Umbilical cord (tissue), 1 donor: ENCODE measurements at regions not wholly inside any gene's neighbourhood (a gene's known extent, or its start where the extent isn't known, plus 50 kb on each side); places are given as distances from the start of the nearest gene placed in this dataset.

Experiments used
- DNase-seq: peaks from one replicate; pipeline ENCODE4 v3.0.0-alpha.2; 2015; ENCODE audit warnings: low spot score

DNA sequence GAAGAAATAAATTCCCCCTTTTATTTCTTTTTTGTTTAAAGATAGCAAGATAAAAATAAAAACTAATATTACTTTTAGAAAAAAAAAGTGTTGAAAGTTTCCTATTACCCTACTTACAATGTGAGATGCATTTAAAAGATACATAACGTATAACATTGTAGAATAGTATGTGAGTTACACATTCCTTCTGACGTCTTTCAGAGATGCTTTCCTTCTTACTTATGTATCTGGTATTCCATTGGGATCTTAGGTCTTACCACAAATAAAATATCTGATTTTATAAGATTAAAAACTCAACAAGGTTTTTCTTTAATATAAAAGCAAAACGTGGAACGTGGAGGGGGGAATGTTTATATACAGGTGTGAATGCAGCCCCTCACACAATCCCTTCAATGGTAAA is 147.2 kb upstream of the ETS2 start:
- DNase-seq: no peak

DNA sequence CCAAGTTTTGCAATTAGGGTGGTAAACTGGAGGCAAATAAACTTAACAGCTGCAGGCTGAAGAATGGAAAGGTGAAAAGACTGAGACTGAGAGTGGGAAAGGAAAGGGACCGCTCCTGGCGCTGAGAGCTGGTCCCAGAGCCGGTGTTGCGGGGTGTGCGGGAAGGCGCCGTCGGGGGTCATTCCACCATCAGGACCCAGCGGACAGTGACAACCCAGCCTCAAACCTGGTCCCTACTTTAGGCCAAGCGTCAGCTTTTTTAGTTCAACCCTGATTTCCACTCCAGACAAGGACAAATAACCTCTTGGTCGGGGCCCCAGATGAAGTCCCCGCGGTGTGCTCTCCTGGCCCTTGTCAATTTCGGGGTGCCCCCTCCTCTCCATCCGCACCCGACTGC is 145.8 kb upstream of the ETS2 start:
- no peak for DNase-seq

DNA sequence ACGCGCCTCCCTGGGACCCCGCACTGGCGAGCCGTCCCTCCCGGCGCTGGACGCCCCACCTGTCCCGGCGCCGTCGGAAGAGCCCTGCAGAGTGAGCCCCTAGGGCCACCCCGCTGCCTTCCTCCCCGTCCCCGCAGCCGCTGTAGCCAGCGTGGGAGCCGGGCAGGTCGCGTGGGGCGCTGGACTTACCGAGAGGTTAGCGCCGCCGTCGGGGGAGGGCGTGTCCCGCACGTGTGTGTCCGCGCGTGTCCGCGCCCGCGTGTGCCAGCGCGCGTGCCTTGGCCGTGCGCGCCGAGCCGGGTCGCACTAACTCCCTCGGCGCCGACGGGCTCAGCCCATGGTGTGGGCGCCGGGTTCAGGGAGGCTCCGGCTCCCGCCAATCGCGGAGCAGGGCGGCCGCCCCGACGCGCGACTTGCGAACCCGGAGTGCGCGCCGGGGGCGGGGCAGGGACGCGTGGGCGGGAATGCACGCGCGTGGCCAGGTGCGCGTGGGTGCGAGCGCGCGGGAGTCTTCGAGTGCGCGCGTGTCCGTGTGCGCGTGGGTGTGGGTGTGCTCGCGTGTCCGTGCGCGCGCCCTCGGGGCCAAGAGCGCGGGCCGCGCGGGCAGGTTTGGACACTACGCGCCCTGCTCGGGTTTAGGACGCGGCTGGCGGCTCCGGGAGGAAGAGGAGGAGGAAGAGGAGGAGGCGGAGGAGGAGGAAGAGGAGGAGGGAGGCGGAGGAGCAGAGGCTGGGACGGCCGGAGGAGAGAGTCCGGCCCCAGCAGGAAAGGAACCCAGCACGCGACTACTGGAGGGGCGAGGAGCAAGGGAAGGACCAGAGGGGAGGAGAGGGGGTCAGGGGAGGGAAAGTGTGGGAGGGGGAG is 145.2 kb upstream of the ETS2 start:
- peak; percentile 52 for DNase-seq

DNA sequence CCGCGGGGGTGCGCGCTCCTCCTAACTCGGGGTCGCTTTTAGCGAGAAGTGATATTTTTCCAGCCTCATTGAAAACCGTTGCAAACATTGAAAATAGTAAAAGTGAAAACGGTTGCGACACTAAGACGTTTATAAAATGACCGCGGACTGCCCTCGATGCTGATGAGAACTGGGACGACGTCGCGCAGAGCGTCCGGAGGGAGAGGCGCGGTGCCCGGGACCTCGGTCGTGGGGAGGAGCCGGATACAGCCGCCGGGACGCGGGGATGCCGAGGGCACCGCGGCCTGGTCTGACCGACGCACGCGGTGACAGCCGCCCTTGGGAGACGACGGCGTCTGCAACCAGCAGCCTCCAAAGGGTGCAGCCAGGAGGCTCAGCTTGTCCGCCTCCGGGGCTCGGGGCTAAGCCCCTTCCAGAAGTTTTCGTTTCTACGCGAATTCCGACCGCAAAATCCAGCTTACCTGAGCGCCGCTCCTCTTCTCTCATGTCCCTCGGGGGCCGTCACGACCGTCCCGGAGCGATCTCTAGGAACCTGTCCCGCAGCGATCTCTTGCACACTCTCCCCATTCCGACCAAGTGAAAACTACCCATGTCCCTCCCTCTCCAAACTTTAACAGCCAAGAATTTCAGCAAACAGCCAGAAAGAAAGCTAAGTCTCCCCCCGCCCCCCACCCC is 144.4 kb upstream of the ETS2 start:
- DNase-seq: peak; percentile 42

DNA sequence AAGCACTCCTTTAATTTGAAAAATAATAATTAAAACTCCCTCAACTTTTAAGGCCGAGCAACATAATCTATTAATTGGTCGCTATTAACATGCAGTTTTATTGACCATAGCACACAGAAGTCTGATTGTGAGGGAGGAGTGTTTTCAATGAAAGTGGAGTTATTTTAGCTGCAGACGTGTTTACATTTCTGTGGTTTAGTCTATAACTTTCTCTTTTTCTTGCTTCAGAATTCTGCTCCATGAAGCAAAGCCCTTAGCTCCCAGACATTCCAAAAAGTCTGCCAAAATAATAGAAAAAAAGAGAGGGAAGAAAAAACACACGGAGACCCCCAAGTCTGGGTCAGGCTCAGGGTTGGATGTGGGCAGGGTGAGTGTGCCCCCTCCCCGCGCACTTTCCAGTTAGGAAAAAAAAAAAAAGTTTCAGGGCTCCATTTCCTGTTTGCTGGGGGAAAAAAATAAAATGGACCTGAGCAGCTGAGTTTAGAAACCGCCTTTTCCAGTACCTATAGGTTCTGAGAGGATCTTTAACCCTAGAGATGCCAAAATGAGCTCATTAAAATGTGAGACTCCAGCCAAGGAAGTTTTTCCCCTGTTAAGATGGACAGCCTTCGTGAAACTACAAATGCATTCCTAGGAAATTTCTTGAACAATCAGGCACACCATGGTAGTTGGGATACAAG is 143.7 kb upstream of the ETS2 start:
- DNase-seq: peak; percentile 68

DNA sequence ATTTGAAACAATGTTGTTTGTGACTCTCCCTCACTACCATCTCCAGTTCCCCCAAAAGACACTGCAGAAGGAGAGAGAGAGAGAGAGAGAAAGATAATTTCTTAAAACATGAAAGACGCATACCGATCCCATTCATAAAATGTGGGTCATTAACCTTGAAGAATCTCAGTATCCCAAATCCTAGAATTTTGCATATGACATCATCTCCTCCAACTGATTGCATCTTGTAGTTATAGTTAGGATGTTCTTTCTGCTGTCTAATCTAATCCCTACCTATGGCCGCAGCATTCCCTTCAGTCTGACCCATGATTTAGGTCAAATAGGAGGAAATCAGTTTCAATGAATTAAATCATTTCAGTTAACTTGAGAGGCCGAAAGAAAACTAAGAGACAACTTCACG is 142.4 kb upstream of the ETS2 start:
- no peak for DNase-seq

DNA sequence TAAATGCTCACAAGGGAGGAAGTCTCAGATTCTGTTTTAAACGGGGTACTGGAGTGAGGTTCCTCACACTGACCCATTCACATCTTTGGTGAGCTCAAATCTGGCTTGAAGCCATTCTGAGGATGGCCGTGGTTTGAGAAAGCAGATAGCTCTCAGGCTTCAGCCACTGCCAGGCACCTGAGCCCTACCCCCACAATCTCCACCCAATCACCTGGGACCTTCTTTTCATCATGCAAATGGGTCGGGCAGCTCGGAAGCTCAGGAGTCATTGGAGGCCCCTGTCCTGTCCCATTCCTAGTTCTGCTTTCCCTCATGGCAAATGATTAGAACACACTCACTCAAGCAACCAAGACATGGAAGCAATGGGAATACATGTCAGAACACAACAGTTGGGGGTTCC is 141.4 kb upstream of the ETS2 start:
- no peak for DNase-seq

DNA sequence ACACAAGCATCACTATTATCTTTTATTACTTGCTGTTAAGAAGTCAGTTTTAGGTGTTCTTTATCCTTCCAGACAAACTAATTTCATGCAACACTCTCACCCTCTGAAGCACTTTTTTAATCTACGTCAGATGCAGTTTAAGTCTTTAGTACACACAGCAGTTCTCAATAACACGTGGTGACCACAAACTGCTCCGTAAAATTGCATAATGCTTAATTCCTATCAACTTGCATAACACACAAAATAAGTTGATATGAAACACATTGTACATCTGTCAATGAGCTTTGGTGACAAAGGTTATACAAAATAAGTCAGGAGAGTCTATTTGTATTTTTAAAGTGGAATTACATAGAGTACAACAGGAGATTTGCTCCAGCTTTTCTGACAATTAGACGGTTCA is 140.9 kb upstream of the ETS2 start:
- no peak for DNase-seq

DNA sequence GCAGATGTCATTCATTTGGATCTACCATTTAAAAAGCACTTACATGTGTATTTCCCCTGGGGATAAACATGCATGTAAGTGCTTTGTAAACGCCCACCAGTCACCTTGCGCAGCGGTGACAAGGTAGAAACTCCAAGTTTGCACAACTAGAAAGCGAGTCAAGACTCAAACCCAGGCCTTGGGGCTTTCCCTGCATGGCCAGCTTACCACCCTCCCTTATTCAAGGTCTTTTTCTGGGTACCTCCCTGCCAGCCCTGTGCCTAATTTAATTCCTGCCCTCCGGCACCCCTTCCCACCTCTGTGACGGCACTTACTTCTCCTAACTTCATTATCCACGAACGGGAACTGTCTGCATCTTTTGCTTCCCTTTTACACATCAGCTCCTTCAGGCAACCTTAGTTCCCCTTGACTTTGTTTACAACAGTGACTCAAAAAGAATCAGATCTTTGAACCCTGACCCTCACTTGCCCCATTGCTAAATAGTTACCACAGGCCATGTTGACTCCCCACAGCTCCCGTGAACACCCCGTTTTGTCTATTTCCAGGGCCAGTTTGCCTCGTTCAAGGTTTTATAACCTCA is 138.3 kb upstream of the ETS2 start:
- no peak for DNase-seq

DNA sequence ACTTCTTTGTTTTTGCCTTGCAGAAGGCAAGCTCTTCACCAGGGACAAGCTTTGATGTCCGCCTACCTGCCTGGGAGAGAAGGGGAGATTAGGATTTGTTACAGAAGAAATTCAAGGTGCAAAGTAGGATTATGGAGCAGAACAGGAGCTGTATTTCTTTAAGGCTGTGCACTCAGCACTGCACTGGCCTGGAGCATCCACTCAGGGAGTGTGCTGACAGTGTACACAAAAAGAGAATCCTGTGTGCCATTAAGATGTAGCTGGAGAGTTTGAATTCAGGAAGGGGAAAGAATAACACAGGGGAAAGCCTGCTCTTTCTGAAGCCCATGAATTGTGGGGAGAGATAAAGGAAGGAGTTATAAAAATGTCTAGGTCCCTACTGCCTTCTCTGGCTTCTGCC is 137.7 kb upstream of the ETS2 start:
- DNase-seq: no peak

DNA sequence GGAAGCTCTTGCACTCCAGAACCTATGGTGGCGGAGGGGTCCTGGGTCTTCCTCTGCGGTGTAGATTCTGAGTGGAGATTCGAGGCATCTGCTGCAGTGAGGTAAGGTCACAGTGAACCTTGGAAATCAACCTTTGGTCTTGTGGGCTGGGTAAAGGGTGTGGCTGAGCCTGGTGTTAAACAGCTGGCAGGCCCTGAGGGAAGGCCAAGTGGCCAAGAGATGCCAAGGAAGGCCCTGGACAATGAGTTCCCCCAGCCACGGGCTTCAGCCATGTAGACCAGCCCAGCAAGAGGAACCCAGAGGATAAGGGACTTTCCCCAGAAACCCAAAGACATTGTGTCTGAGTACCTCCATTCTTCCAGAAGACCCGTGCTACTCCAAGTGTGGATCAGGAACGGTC is 137.2 kb upstream of the ETS2 start:
- no peak for DNase-seq

DNA sequence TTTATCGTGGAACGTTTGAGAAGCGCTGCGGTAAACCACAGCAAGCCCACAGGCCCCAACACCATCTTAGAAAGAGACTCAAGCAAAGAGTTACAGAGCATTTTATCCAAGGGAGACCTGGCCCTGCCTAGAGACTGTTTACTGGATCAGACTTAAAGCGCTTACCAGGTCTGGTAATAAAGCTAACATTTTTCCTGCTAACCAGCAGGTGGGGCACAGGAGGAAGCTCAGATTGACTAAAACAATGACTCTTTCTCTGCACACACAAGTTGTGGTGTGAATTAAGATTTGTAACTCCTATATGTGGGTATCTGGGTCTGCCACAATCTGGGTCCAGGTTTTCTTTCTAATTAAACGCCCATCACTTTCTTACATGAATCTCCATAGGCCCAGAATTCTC is 136.5 kb upstream of the ETS2 start:
- no peak for DNase-seq

DNA sequence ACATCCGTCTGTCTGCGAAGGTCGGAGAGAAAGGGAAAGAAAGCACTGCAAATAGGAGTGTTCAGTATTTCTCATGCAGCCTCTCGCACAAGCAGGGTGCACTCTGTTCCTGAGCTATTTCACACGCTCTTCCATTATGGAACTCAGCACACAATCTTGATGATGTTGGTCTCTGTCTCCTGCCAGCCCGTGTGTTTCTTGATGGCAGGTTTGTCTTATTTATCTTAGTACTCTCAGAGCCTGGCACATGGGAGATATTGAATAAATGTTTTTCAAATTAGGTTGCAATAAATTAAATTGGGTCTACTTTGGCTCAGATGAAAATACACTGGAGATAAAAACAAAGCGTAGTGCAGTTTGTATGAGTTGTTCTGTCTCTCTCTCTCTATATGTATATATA is 134.9 kb upstream of the ETS2 start:
- DNase-seq: no peak

DNA sequence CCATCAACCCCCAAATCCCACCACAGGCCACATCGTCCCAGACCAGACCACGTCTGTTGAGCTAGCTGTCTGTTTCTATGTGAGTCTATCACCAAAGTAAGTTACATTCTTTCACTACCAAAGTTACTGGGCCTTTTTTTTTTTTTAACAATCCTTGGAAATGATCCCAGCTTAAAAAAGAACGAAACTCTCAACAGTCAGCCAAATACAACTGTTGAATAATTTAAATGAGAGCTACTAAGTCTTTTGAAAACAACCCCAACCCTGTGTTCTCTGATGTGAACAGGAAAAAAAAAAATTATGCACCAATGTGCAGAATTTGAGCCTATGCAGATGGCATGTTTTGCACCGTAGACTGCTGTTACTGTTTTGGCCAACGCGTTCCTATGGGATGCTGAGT is 134.0 kb upstream of the ETS2 start:
- peak; percentile 61 for DNase-seq

DNA sequence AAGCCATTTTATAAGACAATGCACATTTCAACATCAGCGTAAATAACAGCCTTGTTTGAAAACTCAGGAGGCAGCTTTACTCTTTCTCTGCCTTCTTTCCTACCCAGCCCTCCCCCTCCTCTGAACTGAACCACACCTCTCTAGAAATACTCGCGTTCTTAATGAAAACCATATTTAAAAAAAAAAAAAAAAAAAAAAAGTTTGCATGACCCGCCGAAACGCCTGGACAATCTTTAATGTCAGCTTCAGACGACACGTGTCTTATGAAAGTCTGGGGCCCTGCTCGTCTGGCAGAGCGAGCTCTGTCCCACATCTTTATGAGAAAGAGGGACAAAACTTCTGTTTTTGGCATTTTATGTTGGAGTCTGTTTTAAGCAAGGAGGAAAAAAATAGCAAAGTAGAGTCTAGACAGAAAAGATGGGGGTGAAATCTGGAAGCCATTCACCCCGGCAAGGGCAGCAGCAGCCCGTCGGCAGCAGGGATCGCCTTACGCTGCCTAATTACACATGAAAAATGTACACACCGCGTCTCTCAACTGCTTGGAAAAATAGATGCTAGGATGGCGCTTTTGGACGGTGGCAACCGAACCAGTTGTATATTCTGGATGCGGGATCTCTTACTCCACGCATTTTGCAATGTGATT is 130.4 kb upstream of the ETS2 start:
- peak; percentile 49 for DNase-seq

DNA sequence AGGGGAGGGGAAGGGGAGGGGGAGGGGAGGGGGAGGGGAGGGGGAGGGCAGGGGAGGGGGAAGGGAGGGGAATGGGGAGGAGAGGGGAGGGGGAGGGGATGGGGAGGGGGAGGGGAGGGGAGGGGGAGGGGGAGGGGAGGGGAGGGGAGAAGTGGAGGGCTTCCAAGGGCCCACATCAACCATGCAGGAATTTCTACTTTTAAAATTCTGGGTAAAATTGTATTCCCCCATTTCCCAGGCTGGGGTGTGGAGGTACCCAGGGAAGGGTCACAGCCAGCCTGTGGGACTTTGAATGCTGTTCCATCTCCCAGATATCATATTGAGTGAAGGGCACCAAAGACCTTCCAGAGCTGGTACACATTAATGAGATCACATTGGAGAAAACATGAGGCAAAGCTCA is 126.9 kb upstream of the ETS2 start:
- DNase-seq: no peak

DNA sequence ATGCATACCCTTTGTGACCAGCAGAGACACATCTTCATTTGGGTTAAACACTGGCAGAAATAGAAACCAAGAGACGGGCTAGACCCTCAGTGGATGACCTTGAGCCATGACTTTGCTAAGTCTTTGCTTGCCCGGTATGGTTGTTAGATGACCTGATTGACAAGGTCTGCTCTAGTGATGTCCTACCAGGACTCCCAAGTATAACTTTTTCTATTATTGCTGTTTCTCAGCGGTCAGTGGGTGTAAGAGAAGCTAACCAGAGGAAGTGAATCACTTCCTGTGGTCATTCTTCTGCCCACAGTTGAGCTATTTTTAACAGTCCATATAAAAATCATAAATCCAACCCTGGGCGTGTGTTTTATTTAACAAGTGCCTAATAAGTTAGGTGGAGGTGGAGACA is 126.2 kb upstream of the ETS2 start:
- no peak for DNase-seq

DNA sequence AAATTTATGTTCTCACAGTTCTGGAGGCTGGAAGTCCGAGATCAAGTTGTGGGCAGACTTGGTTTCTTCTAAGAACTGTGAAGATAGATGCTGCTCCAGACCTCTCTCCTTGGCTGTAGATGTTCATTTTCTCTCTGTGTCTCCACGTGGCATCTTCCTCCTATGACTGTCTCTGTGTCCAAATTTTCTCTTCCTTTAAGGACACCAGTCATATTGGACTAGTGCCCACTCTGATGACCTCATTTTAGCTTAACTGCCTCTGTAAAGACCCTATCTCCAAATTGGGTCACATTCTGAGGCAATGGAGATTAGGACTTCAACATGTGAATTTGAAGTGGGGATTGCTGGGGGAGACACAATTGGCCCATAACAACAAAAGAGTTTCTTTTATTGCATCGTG is 125.3 kb upstream of the ETS2 start:
- no peak for DNase-seq

DNA sequence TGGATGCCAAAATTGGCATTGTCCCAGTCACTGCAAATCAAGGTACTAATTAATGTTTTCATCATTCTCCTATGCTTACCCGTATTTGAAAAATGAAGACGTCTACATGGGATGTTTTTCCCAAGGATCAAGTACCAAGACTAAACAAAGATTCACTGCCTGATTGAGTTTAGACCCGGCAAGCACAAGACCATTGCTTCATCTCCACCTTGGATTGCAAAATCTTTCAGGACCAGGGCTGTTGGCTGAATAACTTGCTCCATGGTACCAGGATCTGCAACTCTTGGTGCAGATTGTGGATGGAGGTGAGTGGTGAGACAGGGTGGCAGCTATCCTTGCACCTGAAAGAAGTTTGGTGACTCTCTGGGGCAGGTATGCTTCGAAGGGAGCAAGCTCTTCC is 122.5 kb upstream of the ETS2 start:
- no peak for DNase-seq

DNA sequence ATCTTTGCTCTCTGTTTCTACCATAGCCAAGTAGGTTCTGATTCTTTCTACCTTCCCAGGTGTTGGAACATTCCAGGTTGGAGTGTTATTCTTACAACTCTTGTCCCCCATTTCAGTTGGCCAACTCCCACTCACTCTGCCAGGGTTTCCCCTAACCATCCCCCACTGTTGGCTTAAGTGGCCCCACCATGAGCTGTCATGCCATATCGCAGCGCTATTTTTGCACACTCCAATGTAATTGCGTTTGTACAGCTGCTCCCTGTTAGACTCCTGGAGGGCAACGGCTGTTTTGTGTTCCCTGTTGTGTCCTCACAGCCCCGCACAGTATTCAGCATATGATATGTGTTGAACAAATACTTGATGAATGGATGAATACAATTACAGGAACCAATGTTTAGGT is 117.7 kb upstream of the ETS2 start:
- no peak for DNase-seq

DNA sequence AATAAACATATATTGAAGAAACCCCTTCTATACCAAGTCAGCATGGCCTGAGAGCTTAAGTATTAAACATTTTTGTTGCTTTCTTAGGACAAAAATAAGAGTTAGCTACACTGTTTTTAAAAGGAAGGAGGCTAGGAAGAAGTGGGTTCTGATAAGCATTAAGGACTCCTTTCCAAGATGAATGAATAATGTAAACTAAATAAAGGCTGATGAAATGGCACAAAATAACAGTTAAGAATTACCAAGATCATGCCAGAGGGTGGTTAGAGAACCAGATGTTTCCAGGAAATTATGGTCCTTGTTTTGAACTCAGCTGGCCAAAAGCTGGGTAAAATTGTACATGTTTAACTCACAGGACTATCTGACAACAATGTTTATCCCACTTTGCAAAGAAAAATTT is 114.1 kb upstream of the ETS2 start:
- peak; percentile 19 for DNase-seq

DNA sequence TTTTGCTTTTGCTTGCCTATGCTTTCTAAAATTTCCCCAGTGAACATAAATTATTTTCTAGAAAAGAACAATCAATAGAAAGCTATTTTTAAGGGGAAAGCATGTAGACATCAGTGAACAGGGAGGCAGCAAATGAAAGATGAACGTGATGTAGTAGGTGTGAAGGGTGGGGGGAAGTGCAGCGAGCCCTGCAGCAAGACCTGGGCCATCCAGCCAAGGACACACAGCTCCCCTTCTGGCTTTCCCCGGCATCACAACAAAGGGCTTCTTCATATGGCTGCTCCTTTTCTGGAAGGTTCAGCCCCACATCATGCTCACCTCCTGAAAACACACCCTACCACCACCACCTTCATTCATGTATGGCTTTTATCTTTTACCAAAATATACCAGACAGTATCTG is 109.2 kb upstream of the ETS2 start:
- DNase-seq: no peak
